OCI-LY7 (cell line): ENCODE measurements at regions not wholly inside any gene's neighbourhood (a gene's known extent, or its start where the extent isn't known, plus 50 kb on each side); places are given as distances from the start of the nearest gene placed in this dataset.

Source experiments
- BruUV-seq: library from RNA; stranded (reverse); fragments of 400-500 nt; replicated peaks from 2 replicates; lab custom pipeline; 2021; lab: Mats Ljungman, UMichigan
- CTCF ChIA-PET: fragments of 300-600 bp; sonication (Branson Sonifier 250); formaldehyde crosslinking; loops from one replicate; lab custom pipeline; 2022; ENCODE audit warnings: antibody characterized with exemption; ENCODE audit not compliant: unreplicated experiment; lab: Charles Lee
- POLR2A ChIA-PET: fragments of 300-600 bp; sonication (Branson Sonifier 250); formaldehyde crosslinking; loops from one replicate; lab custom pipeline; 2022; ENCODE audit warnings: antibody characterized with exemption; lab: Charles Lee
- DNase-seq: peaks from one replicate; pipeline ENCODE4 v3.0.0-alpha.2; 2015; ENCODE audit warnings: low spot score
- H2AFZ ChIP-seq: fragments of 200-600 bp; sonication (generic), shearing (Covaris generic); 2 replicates; pipeline ENCODE4 v1.6.1; 2014; ENCODE audit warnings: mild to moderate bottlenecking, antibody characterized with exemption, low read length, moderate library complexity
- H3K27ac ChIP-seq: fragments of 200-600 bp; sonication (generic); 2 replicates; pipeline ENCODE4 v1.5.1; 2014; ENCODE audit warnings: mixed run types, low read depth, mild to moderate bottlenecking, moderate library complexity, low read length, inconsistent platforms; ENCODE audit not compliant: poor library complexity, severe bottlenecking
- H3K36me3 ChIP-seq: fragments of 200-600 bp; sonication (generic); 2 replicates; pipeline ENCODE4 v1.6.1; 2014; ENCODE audit warnings: mild to moderate bottlenecking, antibody characterized with exemption, low read length, moderate library complexity, mixed read lengths; ENCODE audit not compliant: insufficient read depth
- H3K4me1 ChIP-seq: fragments of 200-600 bp; sonication (generic); 2 replicates; pipeline ENCODE4 v1.5.1; 2014; ENCODE audit warnings: mild to moderate bottlenecking, low read length; ENCODE audit not compliant: insufficient read depth, poor library complexity, severe bottlenecking
- H3K4me2 ChIP-seq: fragments of 200-600 bp; sonication (generic); 2 replicates; pipeline ENCODE4 v1.6.1; 2014; ENCODE audit warnings: mild to moderate bottlenecking, low read length
- H3K4me3 ChIP-seq: fragments of 200-600 bp; sonication (generic); 2 replicates; pipeline ENCODE4 v1.5.1; 2014; ENCODE audit warnings: mild to moderate bottlenecking, low read depth, low read length; ENCODE audit not compliant: poor library complexity, severe bottlenecking
- H3K79me2 ChIP-seq: fragments of 200-600 bp; sonication (generic); 2 replicates; pipeline ENCODE4 v1.6.1; 2016; ENCODE audit warnings: low read depth, mild to moderate bottlenecking, low read length, moderate library complexity, mixed read lengths; ENCODE audit not compliant: insufficient read depth
- H3K9me2 ChIP-seq: fragments of 200-600 bp; sonication (generic); 2 replicates; pipeline ENCODE4 v1.6.1; 2016; ENCODE audit warnings: mild to moderate bottlenecking, low read length, mixed read lengths; ENCODE audit not compliant: insufficient read depth
- H3K9me3 ChIP-seq: fragments of 200-600 bp; sonication (generic); 2 replicates; pipeline ENCODE4 v1.6.1; 2014; ENCODE audit warnings: mild to moderate bottlenecking, mixed run types, low read length, mixed read lengths
- H4K20me1 ChIP-seq: fragments of 200-600 bp; sonication (generic); 2 replicates; pipeline ENCODE4 v1.6.1; 2014; ENCODE audit warnings: mild to moderate bottlenecking, antibody characterized with exemption, low read length, moderate library complexity, mixed read lengths; ENCODE audit not compliant: insufficient read depth
- EZH2phosphoT487 ChIP-seq: fragments of 200-600 bp; sonication (generic); IDR thresholded peaks from 2 replicates; pipeline ENCODE4 v1.6.1; 2018; ENCODE audit warnings: low read depth, borderline replicate concordance, mild to moderate bottlenecking, mixed run types, antibody characterized with exemption, low read length, moderate library complexity, mixed read lengths
- intact Hi-C: fragments of 100-400 bp; cut with micrococcal nuclease; formaldehyde crosslinking; loops from one replicate; pipeline ENCODE4 v1.10.0; 2022; ENCODE audit not compliant: unreplicated experiment
- TF ChIP-seq, protein P1 (sequence below): fragments of 200-600 bp; sonication (generic); conservative IDR thresholded peaks from 2 replicates; pipeline ENCODE4 v1.5.1; 2014; ENCODE audit warnings: mild to moderate bottlenecking, antibody characterized with exemption, low read length, moderate library complexity, mixed read lengths

DNA sequence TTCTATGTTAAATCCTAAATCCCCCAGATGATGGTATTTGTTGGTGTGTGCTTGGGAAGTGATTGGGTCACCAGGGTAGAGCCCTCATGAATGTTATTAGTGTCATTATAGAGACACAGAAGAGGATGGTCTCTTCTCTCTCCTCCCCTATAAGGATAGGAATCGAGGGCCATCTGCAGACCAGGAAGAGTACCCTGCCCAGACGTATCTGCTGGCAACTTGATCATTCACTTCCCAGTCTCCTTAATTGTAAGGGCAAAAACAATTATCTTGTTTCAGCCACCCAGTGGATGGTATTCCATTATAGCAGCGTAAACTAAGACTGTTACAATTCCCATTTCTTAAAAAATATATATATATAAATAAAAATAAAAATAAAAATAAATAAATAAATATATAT lies 892.2 kb downstream of the SI start:
- BruUV-seq = no TSS peak

DNA sequence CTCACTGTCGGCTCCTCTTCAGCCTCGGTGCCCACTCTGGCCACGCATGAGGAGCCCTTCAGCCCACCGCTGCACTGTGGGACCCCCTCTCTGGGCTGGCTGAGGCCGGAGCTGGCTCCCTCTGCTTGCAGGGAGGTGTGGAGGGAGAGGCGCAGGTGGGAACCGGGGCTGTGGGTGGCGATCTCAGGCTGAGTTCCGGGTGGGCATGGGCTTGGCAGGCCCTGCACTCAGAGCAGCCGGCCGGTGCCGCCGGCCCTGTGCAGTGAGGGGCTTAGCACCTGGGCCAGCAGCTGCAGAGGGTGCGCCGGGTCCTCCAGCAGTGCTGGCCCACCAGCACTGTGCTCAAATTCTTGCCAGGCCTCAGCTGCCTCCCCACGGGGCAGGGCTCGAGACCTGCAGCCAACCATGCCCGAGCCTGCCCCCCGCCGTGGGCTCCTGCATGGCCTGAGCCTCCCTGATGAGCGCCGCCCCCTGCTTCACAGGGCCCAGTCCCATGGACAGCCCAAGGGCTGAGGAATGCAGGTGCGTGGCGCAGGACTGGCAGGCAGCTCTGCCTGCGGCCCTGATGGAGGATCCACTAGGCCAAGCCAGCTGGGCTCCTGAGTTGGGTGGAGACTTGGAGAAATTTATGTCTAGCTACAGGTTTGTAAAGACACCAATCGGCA lies 899.1 kb downstream of the SI start:
- Histone ChIP-seq H3K27ac (no peak overlapping the region), H3K4me1 (no peaks in the 10 kb centered on the region), H3K9me2 (no peaks in the 10 kb centered on the region), H3K4me3 (no peak overlapping the region), H3K36me3 (no peaks in the 10 kb centered on the region), H4K20me1 (no peaks in the 10 kb centered on the region), H2AFZ (no peak overlapping the region), H3K9me3 (no peaks in the 10 kb centered on the region), H3K4me2 (no peak overlapping the region), H3K79me2 (no peaks in the 10 kb centered on the region)
- intact Hi-C loops = no loop called here
- POLR2A ChIA-PET = no interaction called here
- no peak for TF ChIP-seq EZH2phosphoT487
- TF ChIP-seq, protein P1, sequence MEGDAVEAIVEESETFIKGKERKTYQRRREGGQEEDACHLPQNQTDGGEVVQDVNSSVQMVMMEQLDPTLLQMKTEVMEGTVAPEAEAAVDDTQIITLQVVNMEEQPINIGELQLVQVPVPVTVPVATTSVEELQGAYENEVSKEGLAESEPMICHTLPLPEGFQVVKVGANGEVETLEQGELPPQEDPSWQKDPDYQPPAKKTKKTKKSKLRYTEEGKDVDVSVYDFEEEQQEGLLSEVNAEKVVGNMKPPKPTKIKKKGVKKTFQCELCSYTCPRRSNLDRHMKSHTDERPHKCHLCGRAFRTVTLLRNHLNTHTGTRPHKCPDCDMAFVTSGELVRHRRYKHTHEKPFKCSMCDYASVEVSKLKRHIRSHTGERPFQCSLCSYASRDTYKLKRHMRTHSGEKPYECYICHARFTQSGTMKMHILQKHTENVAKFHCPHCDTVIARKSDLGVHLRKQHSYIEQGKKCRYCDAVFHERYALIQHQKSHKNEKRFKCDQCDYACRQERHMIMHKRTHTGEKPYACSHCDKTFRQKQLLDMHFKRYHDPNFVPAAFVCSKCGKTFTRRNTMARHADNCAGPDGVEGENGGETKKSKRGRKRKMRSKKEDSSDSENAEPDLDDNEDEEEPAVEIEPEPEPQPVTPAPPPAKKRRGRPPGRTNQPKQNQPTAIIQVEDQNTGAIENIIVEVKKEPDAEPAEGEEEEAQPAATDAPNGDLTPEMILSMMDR = no peak
- no TSS peak for BruUV-seq
- DNase-seq = no peak
- CTCF ChIA-PET = no interaction called here

More for the DNA sequence above, 892.2 kb downstream of the SI start:
- Histone ChIP-seq H3K9me3 (no peaks in the 10 kb centered on the region), H3K27ac (no peak overlapping the region), H4K20me1 (no peaks in the 10 kb centered on the region), H3K79me2 (no peaks in the 10 kb centered on the region), H3K4me3 (no peak overlapping the region), H3K9me2 (no peaks in the 10 kb centered on the region), H2AFZ (no peak overlapping the region), H3K4me1 (no peaks in the 10 kb centered on the region), H3K4me2 (no peak overlapping the region), H3K36me3 (no peaks in the 10 kb centered on the region)
- ChIA-PET CTCF (no interaction called here), POLR2A (no interaction called here)
- intact Hi-C loops = no loop called here
- TF ChIP-seq, protein P1 = no peak
- no peak for TF ChIP-seq EZH2phosphoT487
- no peak for DNase-seq

- H3K4me1 ChIP-seq = no peaks in the 10 kb centered on the region
- no peaks in the 10 kb centered on the region for H3K9me3 ChIP-seq
- H3K27ac ChIP-seq = no peak overlapping the region
- DNase-seq = no peak
- no peaks in the 10 kb centered on the region for H3K79me2 ChIP-seq
- no peaks in the 10 kb centered on the region for H4K20me1 ChIP-seq
- ChIA-PET POLR2A (no interaction called here), CTCF (no interaction called here)
- H3K4me2 ChIP-seq = no peak overlapping the region
- H3K9me2 ChIP-seq = no peaks in the 10 kb centered on the region
- no peaks in the 10 kb centered on the region for H3K36me3 ChIP-seq
- no peak overlapping the region for H2AFZ ChIP-seq
- intact Hi-C loops = no loop called here
- no TSS peak for BruUV-seq
- H3K4me3 ChIP-seq = no peak overlapping the region
- TF ChIP-seq, protein P1 = no peak
Measured at GRCh38 chr3:164174059-164174458, 904.2 kb downstream of the SI start.
